Gastroesophageal sphincter (tissue), 4 donors: ENCODE measurements at regions not wholly inside any gene's neighbourhood (a gene's known extent, or its start where the extent isn't known, plus 50 kb on each side); places are given as distances from the start of the nearest gene placed in this dataset.

Source experiments
- ATAC-seq: fragments of 150-250 bp; one replicate; pipeline ENCODE4 v1.9.1; 2016; ENCODE audit warnings: mild to moderate bottlenecking, moderate library complexity
- H3K27ac ChIP-seq, 4 donors: fragments of 200-600 bp; sonication (generic) in 3 of 4; 1 replicate in 3 of 4; 2 replicates in 1 of 4; pipeline ENCODE4 v1.5.1; 2016 to 2019
- H3K27me3 ChIP-seq: fragments of 200-600 bp; sonication (generic); one replicate; pipeline ENCODE4 v1.5.1; 2019
- H3K36me3 ChIP-seq, 2 donors: fragments of 200-600 bp; sonication (generic); one replicate each; pipeline ENCODE4 v1.5.1; 2019; ENCODE audit warnings: control low read depth in 1 of 2
- H3K4me1 ChIP-seq, 3 donors: fragments of 200-600 bp; sonication (generic); 1 replicate in 2 of 3; 2 replicates in 1 of 3; pipeline ENCODE4 v1.5.1; 2016 to 2019; ENCODE audit warnings: control low read depth in 2 of 3
- H3K4me3 ChIP-seq, 2 donors: fragments of 200-600 bp; sonication (generic); one replicate each; pipeline ENCODE4 v1.5.1; 2019; ENCODE audit warnings: mild to moderate bottlenecking in 1 of 2, moderate library complexity in 1 of 2
- H3K9me3 ChIP-seq, 3 donors: fragments of 200-600 bp; sonication (generic); one replicate each; pipeline ENCODE4 v1.5.1; 2017 to 2019; ENCODE audit warnings: control low read depth in 2 of 3
- EP300 ChIP-seq: sonication (generic); formaldehyde crosslinking; IDR thresholded peaks from one replicate; pipeline ENCODE4 v1.6.1; 2017; ENCODE audit warnings: antibody characterized with exemption, mild to moderate bottlenecking
- POLR2A ChIP-seq, 2 donors: fragments of 450-650 bp; IDR thresholded peaks; one replicate each; pipeline ENCODE4 v1.6.1; 2017; ENCODE audit warnings: antibody characterized with exemption in 2 of 2, mild to moderate bottlenecking in 2 of 2, moderate library complexity in 1 of 2
- POLR2AphosphoS5 ChIP-seq: sonication (generic); formaldehyde crosslinking; IDR thresholded peaks from one replicate; pipeline ENCODE4 v1.6.1; 2017; ENCODE audit warnings: antibody characterized with exemption
- WGBS, 2 donors: methylation state at CpG; one replicate each; pipeline ENCODE4 v1.1.5; 2018; ENCODE audit warnings: low coverage in 1 of 2; 5-methylcytosine and 5-hydroxymethylcytosine counted together
- TF ChIP-seq, protein P1 (sequence below), 4 experiments: fragments of 200-600 bp in 2 of 4; fragments of 450-650 bp in 2 of 4; sonication (generic) in 1 of 4; IDR thresholded peaks; one replicate each; pipeline ENCODE4 v1.5.1; 2017 to 2019; ENCODE audit warnings: antibody characterized with exemption in 4 of 4, mild to moderate bottlenecking in 2 of 4, moderate library complexity in 2 of 4

DNA sequence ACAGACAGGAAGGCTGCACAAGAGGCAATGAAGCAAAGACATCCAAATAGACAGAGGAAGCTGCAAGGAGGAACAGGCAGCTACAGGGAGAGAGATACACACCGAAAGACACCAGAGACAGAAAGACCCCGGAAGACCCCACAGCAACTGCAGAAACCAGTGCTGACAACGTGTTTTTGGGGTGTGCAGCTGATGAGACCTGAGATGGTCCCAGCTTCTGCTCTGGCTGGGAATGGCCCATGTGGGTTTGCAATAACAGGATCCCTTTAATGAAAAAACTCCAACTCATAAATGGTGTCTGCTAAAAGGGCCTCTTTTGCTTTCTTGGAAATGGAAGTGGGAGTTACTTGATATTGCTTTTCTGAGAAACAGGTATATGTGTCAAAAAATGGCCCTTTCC is 101.5 kb upstream of the CDH11 start:
- Histone ChIP-seq H3K27me3 (no peaks in the 10 kb centered on the region), H3K9me3 (no peaks in the 10 kb centered on the region), H3K36me3 (no peaks in the 10 kb centered on the region), H3K27ac (no peak overlapping the region), H3K4me1 (no peaks in the 10 kb centered on the region), H3K4me3 (no peak overlapping the region)
- TF ChIP-seq POLR2AphosphoS5, result no peak
- TF ChIP-seq EP300, result no peak
- ATAC-seq, result no peak
- 67 to 92% methylated on average over 3 of the region's 3 CpGs for WGBS, 2 donors

DNA sequence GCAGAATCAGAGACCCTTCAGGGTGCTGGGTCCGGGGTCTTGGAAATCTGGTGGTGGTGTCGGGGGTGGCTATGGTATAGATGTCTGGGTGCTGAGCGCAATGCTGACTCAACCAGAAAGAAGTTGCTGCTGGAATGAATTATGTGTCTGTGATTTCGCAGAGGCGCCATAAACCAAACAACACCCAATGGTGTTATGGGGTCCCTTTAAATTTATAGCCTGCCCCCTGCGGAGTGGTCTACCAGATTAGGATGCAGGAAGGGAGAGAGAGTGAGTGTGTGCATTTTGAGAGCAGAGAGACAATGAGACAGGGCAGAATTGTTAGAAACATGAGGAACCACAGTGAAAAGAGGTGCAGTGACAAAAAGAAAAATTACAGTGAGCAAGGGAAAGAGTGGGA is 100.7 kb upstream of the CDH11 start:
- H3K9me3 ChIP-seq, result no peaks in the 10 kb centered on the region
- ATAC-seq, result no peak
- H3K4me3 ChIP-seq, result no peak overlapping the region
- H3K4me1 ChIP-seq, result no peaks in the 10 kb centered on the region
- TF ChIP-seq EP300 (no peak), POLR2A (IDR thresholded peaks at IDR 0.05) (no peak), POLR2AphosphoS5 (no peak)
- TF ChIP-seq, protein P1, sequence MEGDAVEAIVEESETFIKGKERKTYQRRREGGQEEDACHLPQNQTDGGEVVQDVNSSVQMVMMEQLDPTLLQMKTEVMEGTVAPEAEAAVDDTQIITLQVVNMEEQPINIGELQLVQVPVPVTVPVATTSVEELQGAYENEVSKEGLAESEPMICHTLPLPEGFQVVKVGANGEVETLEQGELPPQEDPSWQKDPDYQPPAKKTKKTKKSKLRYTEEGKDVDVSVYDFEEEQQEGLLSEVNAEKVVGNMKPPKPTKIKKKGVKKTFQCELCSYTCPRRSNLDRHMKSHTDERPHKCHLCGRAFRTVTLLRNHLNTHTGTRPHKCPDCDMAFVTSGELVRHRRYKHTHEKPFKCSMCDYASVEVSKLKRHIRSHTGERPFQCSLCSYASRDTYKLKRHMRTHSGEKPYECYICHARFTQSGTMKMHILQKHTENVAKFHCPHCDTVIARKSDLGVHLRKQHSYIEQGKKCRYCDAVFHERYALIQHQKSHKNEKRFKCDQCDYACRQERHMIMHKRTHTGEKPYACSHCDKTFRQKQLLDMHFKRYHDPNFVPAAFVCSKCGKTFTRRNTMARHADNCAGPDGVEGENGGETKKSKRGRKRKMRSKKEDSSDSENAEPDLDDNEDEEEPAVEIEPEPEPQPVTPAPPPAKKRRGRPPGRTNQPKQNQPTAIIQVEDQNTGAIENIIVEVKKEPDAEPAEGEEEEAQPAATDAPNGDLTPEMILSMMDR (IDR thresholded peaks at IDR 0.05), result no peak
- H3K27ac ChIP-seq, result no peak overlapping the region
- H3K36me3 ChIP-seq, result no peaks in the 10 kb centered on the region
- H3K27me3 ChIP-seq, result no peaks in the 10 kb centered on the region
- WGBS, 2 donors, result 59 to 88% methylated on average over 4 to 5 of the region's 6 CpGs

DNA sequence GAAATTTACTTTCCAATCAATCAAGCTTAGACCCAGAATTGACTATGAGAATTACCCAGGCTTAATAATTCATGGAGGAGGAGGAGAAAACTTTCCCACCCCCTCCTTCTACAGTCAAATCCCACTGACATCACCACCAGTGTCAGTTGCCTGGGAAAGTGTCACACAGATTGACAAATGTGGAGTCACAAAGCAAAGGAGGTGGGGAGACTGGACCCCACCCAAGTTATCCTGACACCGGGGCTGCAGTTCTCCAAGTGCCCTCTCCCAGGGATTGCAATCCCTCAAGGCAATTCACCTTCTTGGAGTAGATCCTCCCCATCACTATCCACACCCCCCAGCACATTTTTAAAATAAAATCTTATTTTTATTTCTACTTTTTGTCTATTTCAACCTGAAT is 100.2 kb upstream of the CDH11 start:
- no peaks in the 10 kb centered on the region for H3K9me3 ChIP-seq
- no peaks in the 10 kb centered on the region for H3K4me1 ChIP-seq
- no peak for ATAC-seq
- no peak overlapping the region for H3K4me3 ChIP-seq
- no peak overlapping the region for H3K27ac ChIP-seq
- no peaks in the 10 kb centered on the region for H3K27me3 ChIP-seq
- WGBS, 2 donors, result 100% methylated on average over 1 of the region's 1 CpG; no CpG with 5 or more reads in 1 of the 2 donors
- H3K36me3 ChIP-seq, result no peaks in the 10 kb centered on the region
- no peak for TF ChIP-seq EP300
- no peak for TF ChIP-seq POLR2A (IDR thresholded peaks at IDR 0.05)
- TF ChIP-seq, protein P1 (IDR thresholded peaks at IDR 0.05), result no peak
- TF ChIP-seq POLR2AphosphoS5, result no peak

DNA sequence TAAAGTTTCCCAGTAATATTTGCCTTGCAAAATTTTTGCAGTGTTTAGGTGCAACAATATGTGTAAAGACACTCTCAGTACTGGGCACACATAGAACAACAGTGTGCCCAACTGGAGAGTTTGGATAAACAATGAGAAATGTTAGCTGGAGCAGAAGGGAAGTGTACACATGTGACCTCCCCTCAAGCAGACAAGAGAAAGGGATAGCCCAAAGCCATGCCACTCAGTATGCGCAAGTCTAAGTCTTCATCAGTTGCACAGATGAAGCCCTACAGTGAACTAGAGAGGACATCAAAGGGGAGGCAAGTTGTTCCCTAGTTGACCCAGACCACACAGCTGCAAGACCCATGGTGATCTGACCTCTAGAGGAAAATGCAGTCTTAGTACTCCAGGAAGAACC is 97.9 kb upstream of the CDH11 start:
- Histone ChIP-seq H3K4me3 (no peak overlapping the region), H3K36me3 (no peaks in the 10 kb centered on the region), H3K9me3 (no peaks in the 10 kb centered on the region), H3K27me3 (no peaks in the 10 kb centered on the region), H3K4me1 (no peaks in the 10 kb centered on the region), H3K27ac (no peak overlapping the region)
- no peak for ATAC-seq
- TF ChIP-seq, protein P1 (IDR thresholded peaks at IDR 0.05), result no peak
- TF ChIP-seq POLR2A (IDR thresholded peaks at IDR 0.05) (no peak), EP300 (no peak), POLR2AphosphoS5 (no peak)
- 83 to 89% methylated on average over 1 of the region's 1 CpG for WGBS, 2 donors

DNA sequence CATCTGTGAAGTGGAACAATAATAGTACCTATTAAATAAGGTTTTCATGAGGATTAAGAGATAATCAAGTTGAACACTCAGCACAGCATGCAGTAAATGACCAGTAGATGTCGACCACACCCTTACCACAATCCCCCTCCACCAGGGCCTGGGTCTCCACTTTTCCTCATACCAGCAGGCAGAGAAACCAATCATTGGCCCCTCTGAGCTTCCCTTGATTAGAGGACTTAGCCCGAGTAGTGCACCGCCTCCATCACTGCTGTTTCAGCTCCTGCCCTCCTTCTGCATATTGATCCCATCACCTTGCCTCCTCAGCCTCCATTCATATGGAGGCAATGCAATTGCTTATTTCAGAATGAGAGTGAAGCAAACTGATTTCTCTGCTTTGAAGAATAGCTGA is 96.5 kb upstream of the CDH11 start:
- ATAC-seq, result no peak
- 82 to 100% methylated on average over 1 to 3 of the region's 3 CpGs for WGBS, 2 donors
- Histone ChIP-seq H3K4me1 (no peaks in the 10 kb centered on the region), H3K36me3 (no peaks in the 10 kb centered on the region), H3K4me3 (no peak overlapping the region), H3K27ac (no peak overlapping the region), H3K9me3 (no peaks in the 10 kb centered on the region), H3K27me3 (no peaks in the 10 kb centered on the region)
- TF ChIP-seq POLR2AphosphoS5 (no peak), EP300 (no peak)

DNA sequence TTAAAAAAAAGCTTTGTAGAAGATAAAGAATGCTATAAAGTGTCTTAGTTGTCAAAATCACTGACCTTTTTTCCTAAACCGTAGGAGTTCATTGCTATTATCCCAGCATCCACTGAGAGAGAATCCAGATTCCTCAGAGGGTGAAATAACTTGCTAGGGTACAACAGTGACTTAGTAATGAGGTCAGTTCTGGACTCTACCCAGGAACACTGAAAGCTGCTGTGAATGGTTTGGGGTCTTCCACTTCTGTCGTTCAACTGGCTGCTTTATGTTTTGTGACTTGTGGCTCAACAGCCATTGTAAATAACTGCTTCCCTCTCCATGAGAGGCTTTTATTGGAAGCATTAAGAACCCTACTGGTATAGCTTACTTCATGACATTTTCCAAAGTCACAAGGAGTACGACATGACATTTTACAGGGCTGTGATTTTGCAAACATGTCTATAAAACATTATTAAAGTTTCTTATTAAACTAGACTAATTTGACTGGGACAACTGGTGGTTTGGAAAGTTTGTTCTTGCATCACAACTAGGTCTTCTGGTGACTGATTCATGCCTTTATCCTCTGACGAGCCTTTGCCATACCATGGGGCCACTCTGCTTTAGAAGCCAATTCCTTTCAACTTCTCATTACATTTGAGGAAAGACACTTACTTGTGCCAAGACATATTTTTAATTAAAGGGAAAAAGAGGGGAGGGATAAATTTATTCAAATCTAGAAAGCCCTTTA is 92.2 kb upstream of the CDH11 start:
- WGBS, 2 donors, result 66 to 89% methylated on average over 3 to 4 of the region's 4 CpGs
- ATAC-seq, result no peak
- Histone ChIP-seq H3K4me1 (no peaks in the 10 kb centered on the region), H3K27me3 (no peaks in the 10 kb centered on the region), H3K4me3 (no peak overlapping the region), H3K27ac (no peak overlapping the region), H3K36me3 (no peaks in the 10 kb centered on the region), H3K9me3 (no peaks in the 10 kb centered on the region)
- no peak for TF ChIP-seq POLR2A (IDR thresholded peaks at IDR 0.05)
- no peak for TF ChIP-seq EP300
- TF ChIP-seq, protein P1 (IDR thresholded peaks at IDR 0.05), result no peak
- TF ChIP-seq POLR2AphosphoS5, result no peak
